Cardiac muscle cell (in vitro differentiated cells and primary cell): ENCODE measurements at regions not wholly inside any gene's neighbourhood (a gene's known extent, or its start where the extent isn't known, plus 50 kb on each side); places are given as distances from the start of the nearest gene placed in this dataset.
"Not testable (repeated sequence)": the region's sequence is repeated elsewhere in the genome, so short reads cannot be mapped to it uniquely, and the experiment has no call there.

Experiments used
- DNase-seq, 2 donors: peaks; one replicate each; pipeline versions ENCODE4 v3.0.0 to v3.0.0-alpha.2; 2010 to 2017; ENCODE audit warnings: low read depth in 1 of 2, low spot score in 1 of 2
- H3K27ac ChIP-seq: fragments of 200-600 bp; sonication (generic); 2 replicates; pipeline ENCODE4 v1.5.1; 2016
- H3K27me3 ChIP-seq: fragments of 200-600 bp; sonication (generic); 2 replicates; pipeline ENCODE4 v1.6.0; 2016; ENCODE audit warnings: control low read depth
- H3K36me3 ChIP-seq: fragments of 200-600 bp; sonication (generic); 2 replicates; pipeline ENCODE4 v1.5.1; 2016; ENCODE audit warnings: control low read depth
- H3K4me1 ChIP-seq: fragments of 200-600 bp; sonication (generic); 2 replicates; pipeline ENCODE4 v1.8.1; 2017; ENCODE audit warnings: low read depth, mild to moderate bottlenecking, mixed run types
- H3K4me3 ChIP-seq: fragments of 200-600 bp; sonication (generic); 2 replicates; pipeline ENCODE4 v1.5.1; 2016; ENCODE audit warnings: mild to moderate bottlenecking
- H3K9me3 ChIP-seq: fragments of 200-600 bp; sonication (generic); 2 replicates; pipeline ENCODE4 v1.5.1; 2017; ENCODE audit warnings: low read depth, mild to moderate bottlenecking, control low read depth
- TF ChIP-seq, protein P1 (sequence below): IDR thresholded peaks from 2 replicates; pipeline ENCODE4 v1.5.1; 2012; ENCODE audit warnings: low read depth, mild to moderate bottlenecking, low read length

DNA sequence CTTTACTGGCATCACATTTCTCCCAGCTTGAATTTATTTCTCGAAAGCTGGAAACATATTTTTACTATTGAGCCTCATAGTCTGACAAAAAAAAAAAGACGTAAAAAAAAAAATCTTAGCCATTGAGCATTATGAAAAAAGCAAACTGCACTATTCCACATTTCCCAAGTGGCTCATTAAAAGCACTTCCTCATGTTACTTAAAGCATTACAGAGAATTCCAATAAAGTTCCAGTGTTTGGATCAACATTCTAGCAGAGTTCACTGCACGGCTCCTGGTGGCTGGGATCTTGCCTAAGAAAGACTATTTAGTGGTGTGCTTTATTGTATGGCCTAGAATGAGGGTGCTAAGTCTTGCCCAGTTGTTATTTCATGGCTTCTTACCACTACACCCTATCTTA, 476.2 kb downstream of the PPARGC1A start:
- Histone ChIP-seq H3K27me3 (no peaks in the 10 kb centered on the region), H3K27ac (no peak overlapping the region), H3K4me3 (no peak overlapping the region), H3K9me3 (no peaks in the 10 kb centered on the region), H3K4me1 (no peaks in the 10 kb centered on the region), H3K36me3 (no peaks in the 10 kb centered on the region)
- DNase-seq, result no peak
- TF ChIP-seq, protein P1, sequence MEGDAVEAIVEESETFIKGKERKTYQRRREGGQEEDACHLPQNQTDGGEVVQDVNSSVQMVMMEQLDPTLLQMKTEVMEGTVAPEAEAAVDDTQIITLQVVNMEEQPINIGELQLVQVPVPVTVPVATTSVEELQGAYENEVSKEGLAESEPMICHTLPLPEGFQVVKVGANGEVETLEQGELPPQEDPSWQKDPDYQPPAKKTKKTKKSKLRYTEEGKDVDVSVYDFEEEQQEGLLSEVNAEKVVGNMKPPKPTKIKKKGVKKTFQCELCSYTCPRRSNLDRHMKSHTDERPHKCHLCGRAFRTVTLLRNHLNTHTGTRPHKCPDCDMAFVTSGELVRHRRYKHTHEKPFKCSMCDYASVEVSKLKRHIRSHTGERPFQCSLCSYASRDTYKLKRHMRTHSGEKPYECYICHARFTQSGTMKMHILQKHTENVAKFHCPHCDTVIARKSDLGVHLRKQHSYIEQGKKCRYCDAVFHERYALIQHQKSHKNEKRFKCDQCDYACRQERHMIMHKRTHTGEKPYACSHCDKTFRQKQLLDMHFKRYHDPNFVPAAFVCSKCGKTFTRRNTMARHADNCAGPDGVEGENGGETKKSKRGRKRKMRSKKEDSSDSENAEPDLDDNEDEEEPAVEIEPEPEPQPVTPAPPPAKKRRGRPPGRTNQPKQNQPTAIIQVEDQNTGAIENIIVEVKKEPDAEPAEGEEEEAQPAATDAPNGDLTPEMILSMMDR, result no peak

DNA sequence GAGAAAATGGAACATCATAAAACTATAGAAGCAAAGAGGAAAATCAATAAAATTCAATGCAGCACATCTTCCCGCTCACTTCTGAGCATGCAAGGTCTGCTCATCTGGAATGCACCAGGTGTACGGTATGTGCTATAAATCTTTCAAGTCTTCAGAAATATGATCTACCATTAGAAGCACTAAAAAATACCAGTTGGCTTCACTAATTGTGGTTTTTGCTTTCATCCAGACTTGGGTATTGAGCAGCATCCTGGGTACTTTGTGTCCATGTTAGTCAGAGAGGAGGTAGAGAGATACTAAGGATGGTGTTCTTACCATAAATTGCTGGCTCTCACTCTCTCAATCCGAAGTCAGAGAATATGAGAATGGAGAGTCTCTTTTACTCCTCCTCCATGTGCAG, 477.1 kb downstream of the PPARGC1A start:
- no peaks in the 10 kb centered on the region for H3K9me3 ChIP-seq
- TF ChIP-seq, protein P1, result no peak

DNA sequence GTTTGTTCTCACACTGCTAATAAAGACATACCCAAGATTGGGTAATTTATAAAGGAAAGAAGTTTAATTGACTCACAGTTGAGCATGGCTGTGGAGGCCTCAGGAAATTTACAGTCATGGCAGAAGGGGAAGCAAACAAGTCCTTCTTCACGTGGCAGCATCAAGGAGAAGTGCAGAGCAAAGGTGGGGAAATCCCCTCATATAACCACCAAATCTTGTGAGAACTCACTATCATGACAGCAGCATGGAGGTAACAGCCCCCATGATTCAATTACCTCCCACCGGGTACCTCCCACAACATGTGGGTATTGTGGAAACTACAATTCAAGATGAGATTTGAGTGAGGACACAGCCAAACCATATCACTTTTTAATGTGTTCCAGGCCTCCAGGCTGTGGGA, 480.9 kb downstream of the PPARGC1A start:
- H3K27ac ChIP-seq, H3K9me3 ChIP-seq, H3K4me3 ChIP-seq, H3K27me3 ChIP-seq, H3K4me1 ChIP-seq, DNase-seq, H3K36me3 ChIP-seq: not testable (repeated sequence)

More for the DNA sequence above, 477.1 kb downstream of the PPARGC1A start:
- Histone ChIP-seq H3K36me3 (no peaks in the 10 kb centered on the region), H3K27ac (no peak overlapping the region), H3K4me1 (no peaks in the 10 kb centered on the region), H3K4me3 (no peak overlapping the region), H3K27me3 (no peaks in the 10 kb centered on the region)
- DNase-seq, result no peak

DNA sequence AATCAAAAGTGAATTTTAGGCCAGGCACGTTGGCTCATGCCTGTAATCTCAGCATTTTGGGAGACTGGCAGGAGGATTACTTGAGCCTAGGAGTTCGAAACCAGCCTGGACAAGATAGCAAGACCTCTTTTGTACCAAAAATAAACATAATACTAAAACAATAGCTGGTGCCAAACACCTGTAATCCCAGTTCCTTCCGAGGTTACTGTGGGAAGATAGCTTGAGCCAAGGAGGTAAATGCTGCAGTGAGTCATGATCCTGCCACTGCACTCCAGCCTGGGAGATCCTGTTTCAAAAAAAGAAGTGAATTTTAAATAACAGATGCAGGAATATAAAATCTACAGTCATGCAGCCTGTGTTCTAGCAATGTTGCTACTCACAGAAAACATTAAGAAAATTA, 488.3 kb downstream of the PPARGC1A start:
- Histone ChIP-seq H3K4me3 (no peak overlapping the region), H3K9me3 (no peaks in the 10 kb centered on the region), H3K4me1 (no peaks in the 10 kb centered on the region), H3K27me3 (no peaks in the 10 kb centered on the region), H3K36me3 (no peaks in the 10 kb centered on the region), H3K27ac (no peak overlapping the region)
- TF ChIP-seq, protein P1, result no peak
- no peak for DNase-seq

DNA sequence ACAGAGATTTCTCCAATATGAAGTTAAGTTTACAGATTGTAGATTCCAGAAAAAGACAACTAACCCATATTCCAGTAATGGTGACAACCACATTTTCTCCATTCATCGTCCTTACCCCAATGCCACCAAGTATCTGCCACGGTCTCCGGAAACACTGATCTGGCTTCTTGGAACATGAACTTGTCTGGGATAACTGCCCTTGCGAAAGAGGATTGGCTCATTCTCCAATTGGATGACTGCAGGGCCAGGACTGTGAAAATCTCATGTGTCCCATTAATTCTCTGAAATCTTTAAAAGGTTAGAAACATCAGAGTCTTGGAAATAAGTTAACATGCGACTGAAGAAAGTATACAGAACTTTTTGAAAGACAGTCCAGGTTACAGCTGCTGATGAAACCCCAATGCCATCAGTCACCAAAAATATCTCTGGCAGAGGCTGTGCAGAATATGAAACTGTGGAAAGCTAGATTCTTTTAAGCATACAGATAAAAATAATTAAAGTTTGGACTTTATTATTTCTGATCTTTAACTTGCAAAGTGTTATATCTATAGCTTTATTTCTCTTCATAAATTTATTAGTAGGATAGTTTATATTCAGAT, 496.9 kb downstream of the PPARGC1A start:
- no peak for DNase-seq
- no peak overlapping the region for H3K27ac ChIP-seq
- no peaks in the 10 kb centered on the region for H3K36me3 ChIP-seq
- H3K27me3 ChIP-seq, result no peaks in the 10 kb centered on the region
- H3K4me3 ChIP-seq, result no peak overlapping the region
- no peaks in the 10 kb centered on the region for H3K4me1 ChIP-seq
- TF ChIP-seq, protein P1, result no peak
- H3K9me3 ChIP-seq, result no peaks in the 10 kb centered on the region

DNA sequence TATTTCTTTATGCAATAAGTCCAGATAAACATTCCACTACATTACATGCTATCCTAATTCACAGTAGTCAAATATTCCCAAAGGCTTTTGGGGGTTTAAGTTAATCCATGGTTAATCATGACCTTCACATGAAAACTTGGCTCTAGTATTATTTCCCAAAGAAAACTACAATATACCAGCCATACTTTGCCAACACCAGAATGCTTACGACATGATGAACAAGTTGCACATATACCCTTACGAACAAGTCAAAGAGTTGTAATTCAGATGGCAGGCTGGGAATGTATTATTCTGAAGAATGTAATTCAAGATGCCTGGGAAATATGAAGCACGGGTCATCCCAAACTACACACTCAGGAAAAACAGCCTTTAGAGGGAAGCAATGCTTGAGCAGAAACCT, 499.6 kb downstream of the PPARGC1A start:
- H3K4me3 ChIP-seq, result no peak overlapping the region
- TF ChIP-seq, protein P1, result no peak
- H3K27me3 ChIP-seq, result no peaks in the 10 kb centered on the region
- DNase-seq, result no peak
- H3K9me3 ChIP-seq, result no peaks in the 10 kb centered on the region
- H3K27ac ChIP-seq, result no peak overlapping the region
- no peaks in the 10 kb centered on the region for H3K36me3 ChIP-seq
- no peaks in the 10 kb centered on the region for H3K4me1 ChIP-seq
